Natural killer cell treated with Interleukin-12 subunit alpha and Interleukin-12 subunit beta and Interleukin-15 and Interleukin-18, amount 100 ng/mL, for 72 hours (primary cell): ENCODE measurements at regions not wholly inside any gene's neighbourhood (a gene's known extent, or its start where the extent isn't known, plus 50 kb on each side); places are given as distances from the start of the nearest gene placed in this dataset.

Experiments used
- ATAC-seq, 2 donors: fragments of 150-1000 bp; cut with Tn5 transposase in 1 of 2; sonication (Bioruptor Pico), chemical (Tn5 transposase) in 1 of 2; 2 replicates each; pipeline ENCODE4 v1.10.0; 2021
- DNase-seq: peaks from one replicate; pipeline ENCODE4 v3.0.0; 2022; ENCODE audit warnings: low spot score
- H3K27ac Mint-ChIP-seq, 2 donors: 1 replicate in 1 of 2; 2 replicates in 1 of 2; pipeline ENCODE4 v1.8.0; 2022; ENCODE audit warnings: mixed read lengths in 2 of 2, mild to moderate bottlenecking in 1 of 2, moderate library complexity in 1 of 2
- H3K27me3 Mint-ChIP-seq, 2 donors: 1 replicate in 1 of 2; 2 replicates in 1 of 2; pipeline ENCODE4 v1.8.0; 2022; ENCODE audit warnings: mixed read lengths in 2 of 2
- H3K36me3 Mint-ChIP-seq: one replicate; pipeline ENCODE4 v1.8.0; 2022; ENCODE audit warnings: mixed read lengths
- H3K4me1 Mint-ChIP-seq, 2 donors: 1 replicate in 1 of 2; 2 replicates in 1 of 2; pipeline ENCODE4 v1.8.0; 2022; ENCODE audit warnings: low read depth in 2 of 2, mixed read lengths in 2 of 2, mild to moderate bottlenecking in 1 of 2
- H3K4me3 Mint-ChIP-seq: one replicate; pipeline ENCODE4 v1.8.0; 2022; ENCODE audit warnings: mixed read lengths
- H3K9me3 Mint-ChIP-seq: 2 replicates; pipeline ENCODE4 v1.8.0; 2022; ENCODE audit warnings: mixed read lengths

- H3K4me3 Mint-ChIP-seq, result no peak overlapping the region
- peak; percentile 16 for DNase-seq
- H3K9me3 Mint-ChIP-seq, result no peaks in the 10 kb centered on the region
- H3K27me3 Mint-ChIP-seq, result peaks cover 5 to 21% of the 10 kb centered on the region in 2 donors
- H3K4me1 Mint-ChIP-seq, result peaks cover 3 to 5% of the 10 kb centered on the region in 2 donors
- peaks cover 4% of the 10 kb centered on the region for H3K36me3 Mint-ChIP-seq
- H3K27ac Mint-ChIP-seq, result no peak overlapping the region
- no peak for ATAC-seq
Observed at GRCh38 chr20:48236000-48236970, 451.0 kb upstream of the SULF2 start.

- Mint-ChIP-seq H3K27me3 (peaks cover 5 to 19% of the 10 kb centered on the region in 2 donors), H3K36me3 (peaks cover 4% of the 10 kb centered on the region), H3K4me3 (no peak overlapping the region), H3K4me1 (peaks cover 3 to 5% of the 10 kb centered on the region in 2 donors), H3K9me3 (no peaks in the 10 kb centered on the region), H3K27ac (no peak overlapping the region)
- ATAC-seq (no peak), DNase-seq (no peak)
Observed at GRCh38 chr20:48234951-48235350, 449.7 kb upstream of the SULF2 start.

- H3K4me3 Mint-ChIP-seq, result no peak overlapping the region
- H3K4me1 Mint-ChIP-seq, result peaks cover 3 to 5% of the 10 kb centered on the region in 2 donors
- peaks cover 5 to 11% of the 10 kb centered on the region in 2 donors for H3K27me3 Mint-ChIP-seq
- H3K9me3 Mint-ChIP-seq, result no peaks in the 10 kb centered on the region
- DNase-seq (peak; percentile 23), ATAC-seq (peak in 1 of 2 donors; percentile 22)
- H3K27ac Mint-ChIP-seq, result no peak overlapping the region
- peaks cover 4% of the 10 kb centered on the region for H3K36me3 Mint-ChIP-seq
Observed at GRCh38 chr20:48231253-48231930, 446.1 kb upstream of the SULF2 start.

GRCh38 chr20:48230216-48230615 is 444.9 kb upstream of the SULF2 start:
- no peak overlapping the region for H3K4me3 Mint-ChIP-seq
- H3K4me1 Mint-ChIP-seq, result peaks cover 3 to 5% of the 10 kb centered on the region in 2 donors
- H3K27me3 Mint-ChIP-seq, result peaks cover 5 to 11% of the 10 kb centered on the region in 2 donors
- DNase-seq (peak; percentile 22), ATAC-seq (no peak)
- H3K36me3 Mint-ChIP-seq, result peaks cover 4% of the 10 kb centered on the region
- no peaks in the 10 kb centered on the region for H3K9me3 Mint-ChIP-seq
- H3K27ac Mint-ChIP-seq, result no peak overlapping the region

GRCh38 chr20:48227381-48227780 is 442.1 kb upstream of the SULF2 start:
- Mint-ChIP-seq H3K9me3 (no peaks in the 10 kb centered on the region), H3K27ac (no peak overlapping the region), H3K27me3 (peaks cover 0 to 4% of the 10 kb centered on the region in 2 donors), H3K36me3 (no peaks in the 10 kb centered on the region), H3K4me3 (no peak overlapping the region), H3K4me1 (no peaks in the 10 kb centered on the region)
- DNase-seq, result no peak
- ATAC-seq, result no peak

GRCh38 chr20:48226642-48227041 is 441.4 kb upstream of the SULF2 start:
- H3K27ac Mint-ChIP-seq, result no peak overlapping the region
- H3K36me3 Mint-ChIP-seq, result no peaks in the 10 kb centered on the region
- DNase-seq (no peak), ATAC-seq (no peak)
- no peaks in the 10 kb centered on the region for H3K9me3 Mint-ChIP-seq
- H3K4me3 Mint-ChIP-seq, result no peak overlapping the region
- H3K27me3 Mint-ChIP-seq, result peaks cover 0 to 4% of the 10 kb centered on the region in 2 donors
- no peaks in the 10 kb centered on the region for H3K4me1 Mint-ChIP-seq

- H3K27ac Mint-ChIP-seq, result no peak overlapping the region
- DNase-seq (no peak), ATAC-seq (no peak)
- H3K27me3 Mint-ChIP-seq, result peaks cover 0 to 7% of the 10 kb centered on the region in 2 donors
- H3K4me3 Mint-ChIP-seq, result no peak overlapping the region
- no peaks in the 10 kb centered on the region for H3K9me3 Mint-ChIP-seq
- H3K36me3 Mint-ChIP-seq, result no peaks in the 10 kb centered on the region
- H3K4me1 Mint-ChIP-seq, result no peaks in the 10 kb centered on the region
Observed at GRCh38 chr20:48224533-48225050, 439.3 kb upstream of the SULF2 start.

- H3K27me3 Mint-ChIP-seq, result peaks cover 0 to 13% of the 10 kb centered on the region in 2 donors
- no peaks in the 10 kb centered on the region for H3K9me3 Mint-ChIP-seq
- no peaks in the 10 kb centered on the region for H3K4me1 Mint-ChIP-seq
- no peak for DNase-seq
- no peak for ATAC-seq
- no peaks in the 10 kb centered on the region for H3K36me3 Mint-ChIP-seq
- no peak overlapping the region for H3K27ac Mint-ChIP-seq
- H3K4me3 Mint-ChIP-seq, result no peak overlapping the region
Observed at GRCh38 chr20:48223715-48224114, 438.4 kb upstream of the SULF2 start.

GRCh38 chr20:48222595-48223180 is 437.4 kb upstream of the SULF2 start:
- H3K27ac Mint-ChIP-seq, result no peak overlapping the region
- ATAC-seq, result no peak
- peaks cover 0 to 14% of the 10 kb centered on the region in 2 donors for H3K27me3 Mint-ChIP-seq
- H3K4me1 Mint-ChIP-seq, result no peaks in the 10 kb centered on the region
- no peak overlapping the region for H3K4me3 Mint-ChIP-seq
- no peaks in the 10 kb centered on the region for H3K36me3 Mint-ChIP-seq
- H3K9me3 Mint-ChIP-seq, result no peaks in the 10 kb centered on the region
- no peak for DNase-seq

- H3K4me1 Mint-ChIP-seq, result no peaks in the 10 kb centered on the region
Observed at GRCh38 chr20:48220033-48220633, 434.9 kb upstream of the SULF2 start.

GRCh38 chr20:48219306-48219705 is 434.0 kb upstream of the SULF2 start:
- H3K4me1 Mint-ChIP-seq, result no peaks in the 10 kb centered on the region
- H3K27me3 Mint-ChIP-seq, result peaks cover 0 to 14% of the 10 kb centered on the region in 2 donors
- no peaks in the 10 kb centered on the region for H3K9me3 Mint-ChIP-seq
- DNase-seq, result no peak
- no peak for ATAC-seq
- H3K4me3 Mint-ChIP-seq, result no peak overlapping the region
- H3K27ac Mint-ChIP-seq, result no peak overlapping the region
- H3K36me3 Mint-ChIP-seq, result no peaks in the 10 kb centered on the region

More at GRCh38 chr20:48220033-48220633, 434.9 kb upstream of the SULF2 start:
- no peak overlapping the region for H3K27ac Mint-ChIP-seq
- H3K36me3 Mint-ChIP-seq, result no peaks in the 10 kb centered on the region
- ATAC-seq (no peak), DNase-seq (no peak)
- H3K4me3 Mint-ChIP-seq, result no peak overlapping the region
- no peaks in the 10 kb centered on the region for H3K9me3 Mint-ChIP-seq
- H3K27me3 Mint-ChIP-seq, result peaks cover 0 to 14% of the 10 kb centered on the region in 2 donors

GRCh38 chr20:48217190-48217589 is 431.9 kb upstream of the SULF2 start:
- no peak overlapping the region for H3K4me3 Mint-ChIP-seq
- H3K9me3 Mint-ChIP-seq, result no peaks in the 10 kb centered on the region
- H3K36me3 Mint-ChIP-seq, result no peaks in the 10 kb centered on the region
- H3K27ac Mint-ChIP-seq, result no peak overlapping the region
- DNase-seq (no peak), ATAC-seq (no peak)
- H3K27me3 Mint-ChIP-seq, result peaks cover 6 to 12% of the 10 kb centered on the region in 2 donors
- no peaks in the 10 kb centered on the region for H3K4me1 Mint-ChIP-seq

GRCh38 chr20:48215536-48215935 is 430.3 kb upstream of the SULF2 start:
- Mint-ChIP-seq H3K27me3 (peaks cover 6 to 14% of the 10 kb centered on the region in 2 donors), H3K4me3 (no peak overlapping the region), H3K9me3 (no peaks in the 10 kb centered on the region), H3K27ac (no peak overlapping the region), H3K36me3 (no peaks in the 10 kb centered on the region), H3K4me1 (no peaks in the 10 kb centered on the region)
- no peak for ATAC-seq
- DNase-seq, result no peak
